Adrenal gland (tissue), 9 donors: ENCODE measurements at regions not wholly inside any gene's neighbourhood (a gene's known extent, or its start where the extent isn't known, plus 50 kb on each side); places are given as distances from the start of the nearest gene placed in this dataset.

ENCODE experiments used
- DNase-seq, 7 donors: peaks; one replicate each; pipeline ENCODE4 v3.0.0-alpha.2; 2019 to 2020
- H3K27ac ChIP-seq, 5 donors: fragments of 200-600 bp; sonication (generic) in 4 of 5; 1 replicate in 3 of 5; 2 replicates in 2 of 5; pipeline versions ENCODE4 v1.5.1 to v1.8.0; 2016 to 2020; ENCODE audit warnings: mild to moderate bottlenecking in 1 of 5
- H3K27me3 ChIP-seq: fragments of 200-600 bp; 2 replicates; pipeline ENCODE4 v1.8.0; 2021
- H3K36me3 ChIP-seq, 2 donors: fragments of 200-600 bp; replicated peaks in 1 of 2; 1 replicate in 1 of 2; 2 replicates in 1 of 2; pipeline versions ENCODE4 v1.5.1 to v1.8.0; 2018 to 2022
- H3K4me1 ChIP-seq, 2 donors: fragments of 200-600 bp; replicated peaks in 1 of 2; 1 replicate in 1 of 2; 2 replicates in 1 of 2; pipeline versions ENCODE4 v1.5.1 to v1.8.0; 2018 to 2021
- H3K4me3 ChIP-seq, 4 donors: fragments of 200-600 bp; sonication (generic) in 3 of 4; one replicate each; pipeline ENCODE4 v1.5.1; 2016 to 2018
- H3K9me3 ChIP-seq, 3 donors: fragments of 200-600 bp; sonication (generic) in 1 of 3; replicated peaks in 1 of 3; 1 replicate in 2 of 3; 2 replicates in 1 of 3; pipeline versions ENCODE4 v1.5.1 to v1.8.0; 2016 to 2021
- POLR2A ChIP-seq, 2 donors: fragments of 450-650 bp; IDR thresholded peaks; one replicate each; pipeline ENCODE4 v1.6.1; 2017; ENCODE audit warnings: antibody characterized with exemption in 2 of 2, mild to moderate bottlenecking in 2 of 2, moderate library complexity in 1 of 2
- WGBS, 4 donors: extraction: QIAGEN DNeasy Blood & Tissue Kit in 2 of 4; methylation state at CpG; one replicate each; pipeline versions ENCODE4 v1.1.5 to v1.1.7; 2013 to 2017; 5-methylcytosine and 5-hydroxymethylcytosine counted together
- intact Hi-C, 2 donors: fragments of 100-400 bp; cut with DNase I; formaldehyde crosslinking; loops; one replicate each; pipeline versions ENCODE4 v1.14.1 to v1.15.0; 2022 to 2023
- TF ChIP-seq, protein P1 (sequence below), 6 experiments: fragments of 450-650 bp in 4 of 6; fragments of 200-600 bp in 2 of 6; sonication (generic) in 1 of 6; IDR thresholded peaks; 1 replicate in 5 of 6; 2 replicates in 1 of 6; pipeline versions ENCODE4 v1.5.1 to v1.8.0; 2016 to 2021; ENCODE audit warnings: antibody characterized with exemption in 6 of 6, mild to moderate bottlenecking in 2 of 6, moderate library complexity in 1 of 6
- donor health status: healthy with polysubstance abuse.
- donor health status: Bipolar disorder and iron deficiency.
- donor health status: DM: yes; HTN: yes; CAD: no.
- donor health status: DM: no; HTN: no; CAD: no.
- donor health status: DM: no; HTN: no; CAD: no.

- intact Hi-C loops = no loop called here
- no peak for DNase-seq
- Histone ChIP-seq H3K27ac (no peak overlapping the region), H3K27me3 (no peaks in the 10 kb centered on the region), H3K4me1 (no peaks in the 10 kb centered on the region), H3K9me3 (no peaks in the 10 kb centered on the region), H3K4me3 (no peak overlapping the region), H3K36me3 (no peaks in the 10 kb centered on the region)
- TF ChIP-seq, protein P1, sequence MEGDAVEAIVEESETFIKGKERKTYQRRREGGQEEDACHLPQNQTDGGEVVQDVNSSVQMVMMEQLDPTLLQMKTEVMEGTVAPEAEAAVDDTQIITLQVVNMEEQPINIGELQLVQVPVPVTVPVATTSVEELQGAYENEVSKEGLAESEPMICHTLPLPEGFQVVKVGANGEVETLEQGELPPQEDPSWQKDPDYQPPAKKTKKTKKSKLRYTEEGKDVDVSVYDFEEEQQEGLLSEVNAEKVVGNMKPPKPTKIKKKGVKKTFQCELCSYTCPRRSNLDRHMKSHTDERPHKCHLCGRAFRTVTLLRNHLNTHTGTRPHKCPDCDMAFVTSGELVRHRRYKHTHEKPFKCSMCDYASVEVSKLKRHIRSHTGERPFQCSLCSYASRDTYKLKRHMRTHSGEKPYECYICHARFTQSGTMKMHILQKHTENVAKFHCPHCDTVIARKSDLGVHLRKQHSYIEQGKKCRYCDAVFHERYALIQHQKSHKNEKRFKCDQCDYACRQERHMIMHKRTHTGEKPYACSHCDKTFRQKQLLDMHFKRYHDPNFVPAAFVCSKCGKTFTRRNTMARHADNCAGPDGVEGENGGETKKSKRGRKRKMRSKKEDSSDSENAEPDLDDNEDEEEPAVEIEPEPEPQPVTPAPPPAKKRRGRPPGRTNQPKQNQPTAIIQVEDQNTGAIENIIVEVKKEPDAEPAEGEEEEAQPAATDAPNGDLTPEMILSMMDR (IDR thresholded peaks at IDR 0.05) = no peak
- 79 to 88% (median 83%) methylated on average over 1 of the region's 1 CpG for WGBS, 4 donors
These were observed 145.5 kb upstream of the PELI1 start for GRCh38 chr2:64289737-64290136.

GRCh38 chr2:64291181-64291580, 147.0 kb upstream of the PELI1 start:
- Histone ChIP-seq H3K4me3 (no peak overlapping the region), H3K9me3 (no peaks in the 10 kb centered on the region), H3K4me1 (no peaks in the 10 kb centered on the region), H3K27ac (no peak overlapping the region), H3K27me3 (no peaks in the 10 kb centered on the region), H3K36me3 (no peaks in the 10 kb centered on the region)
- DNase-seq = no peak
- TF ChIP-seq, protein P1 (IDR thresholded peaks at IDR 0.05) = no peak
- TF ChIP-seq POLR2A (IDR thresholded peaks at IDR 0.05) = no peak
- intact Hi-C loops = no loop called here
- WGBS, 4 donors = 86 to 100% (median 91%) methylated on average over 1 of the region's 1 CpG

DNA sequence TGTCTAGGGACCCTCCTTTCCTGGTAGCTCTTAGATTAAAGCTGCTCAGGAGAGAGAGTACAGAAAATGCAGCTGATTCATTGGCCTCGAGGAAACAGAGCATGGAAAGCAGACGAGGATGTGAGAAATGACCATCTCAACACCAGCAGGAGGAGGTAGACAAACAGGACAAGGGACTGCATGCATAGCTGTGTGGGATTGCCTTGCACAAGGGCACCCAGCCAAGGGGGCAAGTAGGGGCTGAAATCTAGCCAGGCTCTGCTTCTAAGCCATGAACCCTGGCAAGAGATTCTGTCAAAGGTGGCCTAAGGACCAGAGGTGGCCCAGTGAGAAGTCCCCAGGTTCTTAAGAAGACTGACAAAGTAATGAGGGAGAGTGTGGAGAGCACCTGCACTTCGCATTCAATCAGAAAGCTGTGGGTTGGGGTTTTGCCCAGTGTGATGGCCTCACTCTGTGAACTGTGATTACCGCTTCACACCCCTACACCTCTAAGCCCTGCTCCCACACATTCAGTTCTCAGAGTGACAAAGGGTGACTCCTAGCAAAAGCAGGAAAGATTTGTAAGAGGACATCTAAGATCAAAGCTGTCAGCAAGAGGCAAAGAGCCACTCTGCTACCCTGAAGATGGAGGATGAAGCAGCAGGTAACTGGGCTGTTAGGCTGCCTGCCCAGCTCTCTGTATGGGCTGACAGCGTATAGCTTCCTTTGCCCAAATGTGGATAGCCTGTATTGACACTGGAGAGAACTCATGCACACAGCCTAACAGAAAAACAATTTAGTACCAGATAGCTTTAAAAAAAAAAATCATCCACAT, 151.3 kb upstream of the PELI1 start:
- H3K4me3 ChIP-seq = no peak overlapping the region
- H3K36me3 ChIP-seq = no peaks in the 10 kb centered on the region
- no peaks in the 10 kb centered on the region for H3K9me3 ChIP-seq
- 62 to 76% (median 70%) methylated on average over 5 of the region's 5 CpGs for WGBS, 4 donors
- H3K27ac ChIP-seq = no peak overlapping the region
- TF ChIP-seq POLR2A (IDR thresholded peaks at IDR 0.05) = no peak
- TF ChIP-seq, protein P1 (IDR thresholded peaks at IDR 0.05) = no peak
- DNase-seq = no peak
- intact Hi-C loops = no loop called here
- no peaks in the 10 kb centered on the region for H3K4me1 ChIP-seq
- H3K27me3 ChIP-seq = no peaks in the 10 kb centered on the region

- TF ChIP-seq POLR2A (IDR thresholded peaks at IDR 0.05) = no peak
- TF ChIP-seq, protein P1 (IDR thresholded peaks at IDR 0.05) = no peak
These were observed 151.9 kb upstream of the PELI1 start for GRCh38 chr2:64296140-64296480.

More at GRCh38 chr2:64296140-64296480, 151.9 kb upstream of the PELI1 start:
- H3K27me3 ChIP-seq = no peaks in the 10 kb centered on the region
- no peaks in the 10 kb centered on the region for H3K4me1 ChIP-seq
- no peak overlapping the region for H3K4me3 ChIP-seq
- no peak overlapping the region for H3K27ac ChIP-seq
- H3K36me3 ChIP-seq = no peaks in the 10 kb centered on the region
- no peaks in the 10 kb centered on the region for H3K9me3 ChIP-seq
- peak in 1 of 7 donors; percentile 59 for DNase-seq
- intact Hi-C loops = no loop called here
- 46 to 50% (median 48%) methylated on average over 4 of the region's 4 CpGs for WGBS, 4 donors
